ENCODE measurements at regions not wholly inside any gene's neighbourhood (a gene's known extent, or its start where the extent isn't known, plus 50 kb on each side); places are given as distances from the start of the nearest gene placed in this dataset.

DNA sequence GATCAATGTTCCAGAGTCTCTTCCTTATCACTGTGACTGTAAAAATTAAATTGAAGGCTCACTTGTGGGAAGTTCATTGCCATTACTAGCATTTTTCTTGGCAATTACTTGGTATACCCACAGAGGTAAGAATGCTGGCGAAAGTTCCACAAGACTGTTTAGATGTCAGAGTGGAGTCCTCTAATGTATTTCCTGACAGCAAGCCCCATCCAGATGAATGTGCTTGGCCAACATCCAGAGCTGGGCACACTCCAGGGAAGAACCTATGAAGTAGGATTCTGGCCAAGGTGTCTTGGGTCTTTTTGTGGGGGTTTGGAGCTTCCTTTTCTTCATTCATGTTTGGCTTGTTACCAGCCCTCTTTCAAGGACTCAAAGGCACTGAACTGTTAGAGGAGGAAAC, 473.6 kb downstream of the DMAC1 start:
- TF ChIP-seq, protein P1, sequence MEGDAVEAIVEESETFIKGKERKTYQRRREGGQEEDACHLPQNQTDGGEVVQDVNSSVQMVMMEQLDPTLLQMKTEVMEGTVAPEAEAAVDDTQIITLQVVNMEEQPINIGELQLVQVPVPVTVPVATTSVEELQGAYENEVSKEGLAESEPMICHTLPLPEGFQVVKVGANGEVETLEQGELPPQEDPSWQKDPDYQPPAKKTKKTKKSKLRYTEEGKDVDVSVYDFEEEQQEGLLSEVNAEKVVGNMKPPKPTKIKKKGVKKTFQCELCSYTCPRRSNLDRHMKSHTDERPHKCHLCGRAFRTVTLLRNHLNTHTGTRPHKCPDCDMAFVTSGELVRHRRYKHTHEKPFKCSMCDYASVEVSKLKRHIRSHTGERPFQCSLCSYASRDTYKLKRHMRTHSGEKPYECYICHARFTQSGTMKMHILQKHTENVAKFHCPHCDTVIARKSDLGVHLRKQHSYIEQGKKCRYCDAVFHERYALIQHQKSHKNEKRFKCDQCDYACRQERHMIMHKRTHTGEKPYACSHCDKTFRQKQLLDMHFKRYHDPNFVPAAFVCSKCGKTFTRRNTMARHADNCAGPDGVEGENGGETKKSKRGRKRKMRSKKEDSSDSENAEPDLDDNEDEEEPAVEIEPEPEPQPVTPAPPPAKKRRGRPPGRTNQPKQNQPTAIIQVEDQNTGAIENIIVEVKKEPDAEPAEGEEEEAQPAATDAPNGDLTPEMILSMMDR (IDR thresholded peaks at IDR 0.05; ENCODE audit: insufficient read depth, low read depth, low read length, missing control alignments), result no peak
- no peak for DNase-seq (ENCODE audit: low read depth)
- H3K4me3 ChIP-seq (ENCODE audit: low read depth, low read length), result no peak overlapping the region

DNA sequence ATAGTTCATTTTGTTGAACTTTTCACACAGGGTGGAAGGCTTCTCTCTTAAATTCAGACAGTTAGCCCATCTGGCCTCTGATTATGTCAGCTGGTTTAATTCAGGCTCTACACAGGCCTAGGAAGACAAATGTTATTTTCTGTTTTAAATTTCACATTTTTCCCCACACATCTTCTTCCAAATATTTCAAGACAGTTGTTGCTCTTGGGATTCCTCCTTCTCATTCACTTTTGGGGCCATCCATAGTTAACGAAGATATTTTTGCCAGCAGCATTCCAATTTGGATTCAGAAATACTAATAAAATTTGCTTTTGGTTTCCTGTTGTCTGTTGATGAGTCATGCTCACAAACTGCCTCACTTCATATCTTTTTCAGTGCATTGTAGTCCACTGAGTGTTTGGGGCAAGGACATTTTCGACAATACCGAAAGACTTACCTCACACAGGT, 475.4 kb downstream of the DMAC1 start:
- TF ChIP-seq, protein P1 (IDR thresholded peaks at IDR 0.05; ENCODE audit: insufficient read depth, low read depth, low read length, missing control alignments), result no peak
- no peak overlapping the region for H3K4me3 ChIP-seq (ENCODE audit: low read depth, low read length)
- no peak for DNase-seq (ENCODE audit: low read depth)

DNA sequence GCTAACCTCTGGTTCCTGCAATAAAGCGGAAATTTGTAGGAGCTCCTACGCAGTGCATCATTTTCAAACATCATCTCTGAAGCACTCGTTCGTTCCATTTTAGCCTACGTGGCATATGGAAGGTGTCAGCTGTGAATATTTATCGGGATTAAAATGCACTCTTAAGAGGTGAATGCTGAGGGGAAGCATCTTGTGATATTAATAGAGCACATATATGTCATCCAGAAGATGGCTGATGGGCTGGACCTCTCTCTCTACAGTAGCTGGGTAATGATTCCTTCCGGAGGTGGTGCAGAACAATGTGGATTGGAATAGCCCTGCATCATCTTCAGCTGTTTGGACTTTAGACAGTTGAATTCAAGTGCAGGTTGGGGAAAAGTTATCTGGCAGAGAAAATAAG, 478.7 kb downstream of the DMAC1 start:
- TF ChIP-seq, protein P1 (IDR thresholded peaks at IDR 0.05; ENCODE audit: insufficient read depth, low read depth, low read length, missing control alignments), result no peak
- no peak for DNase-seq (ENCODE audit: low read depth)
- H3K4me3 ChIP-seq (ENCODE audit: low read depth, low read length), result no peak overlapping the region

DNA sequence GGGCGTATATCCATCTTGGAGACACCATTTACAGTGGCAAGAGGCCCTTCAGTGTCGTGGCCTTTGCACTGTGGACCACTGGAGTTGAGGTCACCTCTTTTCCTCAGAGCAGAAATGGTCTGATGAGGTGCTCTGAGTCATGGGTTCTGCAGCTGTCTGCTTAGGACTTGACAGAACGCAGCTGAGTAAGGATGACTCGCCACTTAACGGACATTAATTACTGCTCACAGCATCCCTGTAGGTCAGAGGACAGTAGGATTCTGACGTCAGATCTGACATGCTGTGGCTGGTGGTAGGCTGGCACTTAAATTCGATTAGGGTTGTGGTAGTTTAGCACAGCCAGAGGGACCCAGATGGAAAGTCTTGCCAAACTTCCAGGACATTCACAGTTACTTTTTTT, 479.4 kb downstream of the DMAC1 start:
- H3K4me3 ChIP-seq (ENCODE audit: low read depth, low read length), result no peak overlapping the region
- TF ChIP-seq, protein P1 (IDR thresholded peaks at IDR 0.05; ENCODE audit: insufficient read depth, low read depth, low read length, missing control alignments), result no peak
- DNase-seq (ENCODE audit: low read depth), result no peak

DNA sequence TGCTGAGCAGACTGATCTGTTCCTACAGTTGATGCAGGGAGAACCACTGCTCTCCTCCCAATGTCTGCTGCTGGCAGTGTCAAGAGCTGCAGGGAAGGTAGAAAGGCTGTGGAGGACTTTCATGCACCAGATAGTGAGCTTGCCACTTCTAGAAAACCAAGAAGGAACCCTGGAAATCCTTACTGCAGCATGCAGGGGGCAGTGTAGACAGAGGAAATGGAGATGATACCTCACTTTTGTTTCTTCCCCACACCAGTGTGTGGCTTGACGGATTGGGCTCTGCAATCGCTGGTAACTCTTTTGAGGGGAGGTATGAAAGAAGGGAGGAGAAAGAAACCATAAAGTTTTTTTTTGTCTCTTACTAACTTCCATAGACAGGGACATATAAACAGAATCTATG, 480.7 kb downstream of the DMAC1 start:
- H3K4me3 ChIP-seq (ENCODE audit: low read depth, low read length), result no peak overlapping the region
- no peak for DNase-seq (ENCODE audit: low read depth)
- TF ChIP-seq, protein P1 (IDR thresholded peaks at IDR 0.05; ENCODE audit: insufficient read depth, low read depth, low read length, missing control alignments), result no peak

DNA sequence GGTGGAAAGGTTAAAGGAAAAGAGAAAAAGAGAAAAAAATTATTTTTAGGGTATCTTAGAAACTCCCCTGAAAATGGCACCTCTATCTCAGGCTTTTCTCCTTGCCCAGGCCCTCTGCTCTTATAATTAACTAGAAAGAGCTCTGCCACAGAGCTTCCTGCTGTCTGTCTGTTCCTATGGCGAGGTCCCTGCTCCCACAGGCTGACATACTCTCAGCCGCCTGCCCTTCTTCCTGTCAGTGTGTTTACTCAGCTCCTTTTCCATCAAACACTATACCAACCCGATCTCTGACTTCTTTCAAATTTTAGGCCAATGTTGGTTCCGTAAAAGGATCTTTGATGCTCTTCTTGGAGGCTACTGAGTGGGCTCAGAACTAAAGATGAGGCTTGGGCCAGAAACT, 482.6 kb downstream of the DMAC1 start:
- TF ChIP-seq, protein P1 (IDR thresholded peaks at IDR 0.05; ENCODE audit: insufficient read depth, low read depth, low read length, missing control alignments), result no peak

DNA sequence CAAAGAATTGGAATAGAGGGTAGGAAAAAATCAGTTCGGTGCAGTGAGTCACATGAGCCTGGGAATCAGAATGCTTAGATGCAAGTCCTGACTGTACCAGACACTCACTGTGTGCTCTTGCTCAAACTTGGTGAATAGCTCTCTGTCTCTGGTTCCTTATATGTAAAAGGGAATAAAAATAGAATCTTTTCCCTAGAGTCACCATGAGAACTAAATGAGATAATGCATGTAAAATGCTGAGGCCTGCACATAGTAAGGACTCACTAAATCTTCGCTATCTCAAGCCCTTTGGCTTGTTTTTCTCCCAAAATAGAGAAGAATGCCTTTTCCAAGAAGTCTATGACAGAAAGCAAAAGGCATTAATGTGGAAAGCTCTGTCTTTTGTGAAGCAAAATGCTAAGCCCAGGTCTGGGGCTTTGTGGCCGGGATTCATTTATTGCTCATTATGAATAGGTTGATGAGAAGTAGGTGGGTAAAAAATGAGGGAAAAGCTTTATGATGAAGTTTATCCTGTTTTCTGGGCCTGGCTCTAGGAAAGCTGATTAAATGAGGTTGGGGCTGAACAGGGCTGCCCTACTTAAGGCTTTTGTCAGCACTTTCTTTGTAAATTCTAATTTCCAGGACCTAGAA, 483.3 kb downstream of the DMAC1 start:
- TF ChIP-seq, protein P1 (IDR thresholded peaks at IDR 0.05; ENCODE audit: insufficient read depth, low read depth, low read length, missing control alignments), result no peak
- no peak for DNase-seq (ENCODE audit: low read depth)
- H3K4me3 ChIP-seq (ENCODE audit: low read depth, low read length), result no peak overlapping the region

More for the DNA sequence above, 482.6 kb downstream of the DMAC1 start:
- H3K4me3 ChIP-seq (ENCODE audit: low read depth, low read length), result no peak overlapping the region
- no peak for DNase-seq (ENCODE audit: low read depth)
